CD4-positive, alpha-beta T cell treated with Interleukin-4 for 1 hour (primary cell): ENCODE measurements at regions not wholly inside any gene's neighbourhood (a gene's known extent, or its start where the extent isn't known, plus 50 kb on each side); places are given as distances from the start of the nearest gene placed in this dataset.

ENCODE experiments used
- DNase-seq, 2 donors: peaks; one replicate each; pipeline ENCODE4 v3.0.0-alpha.2; 2020 to 2022

- DNase-seq: no peak
These were observed 57.2 kb upstream of the ACVR1 start for GRCh38 chr2:157933160-157933920.

- DNase-seq: no peak
These were observed 56.5 kb upstream of the ACVR1 start for GRCh38 chr2:157932480-157933159.

- DNase-seq: no peak
These were observed 55.4 kb upstream of the ACVR1 start for GRCh38 chr2:157931542-157931941.

GRCh38 chr2:157930728-157931127 lies 54.6 kb upstream of the ACVR1 start:
- no peak for DNase-seq

- no peak for DNase-seq
These were observed 53.9 kb upstream of the ACVR1 start for GRCh38 chr2:157929871-157930667.

GRCh38 chr2:157928372-157928771 lies 52.2 kb upstream of the ACVR1 start:
- DNase-seq: no peak

GRCh38 chr2:157927155-157927554 lies 51.0 kb upstream of the ACVR1 start:
- no peak for DNase-seq
